Heart left ventricle (tissue), 16 donors: ENCODE measurements at regions not wholly inside any gene's neighbourhood (a gene's known extent, or its start where the extent isn't known, plus 50 kb on each side); places are given as distances from the start of the nearest gene placed in this dataset.

Source experiments
- ATAC-seq, 4 donors: fragments of 200-7000 bp; cut with Tn5 transposase; one replicate each; pipeline ENCODE4 v1.9.1; 2020 to 2022; ENCODE audit warnings: moderate library complexity in 4 of 4, mild to moderate bottlenecking in 3 of 4, moderate number of reproducible peaks in 1 of 4
- DNase-seq, 5 donors: peaks; one replicate each; pipeline ENCODE4 v3.0.0-alpha.2; 2020
- H3K27ac ChIP-seq, 12 donors: fragments of 200-600 bp; sonication (generic) in 4 of 12; one replicate each; pipeline versions ENCODE4 v1.5.0 to v1.8.0; 2016 to 2022; ENCODE audit warnings: mild to moderate bottlenecking in 2 of 12
- H3K27me3 ChIP-seq, 9 donors: fragments of 200-600 bp; sonication (generic) in 2 of 9; one replicate each; pipeline versions ENCODE4 v1.5.1 to v1.8.0; 2016 to 2022; ENCODE audit warnings: mild to moderate bottlenecking in 3 of 9
- H3K36me3 ChIP-seq, 9 donors: fragments of 200-600 bp; sonication (generic) in 2 of 9; one replicate each; pipeline versions ENCODE4 v1.5.0 to v1.8.0; 2018 to 2022; ENCODE audit warnings: mild to moderate bottlenecking in 2 of 9
- H3K4me1 ChIP-seq, 12 donors: fragments of 200-600 bp; sonication (generic) in 4 of 12; one replicate each; pipeline versions ENCODE4 v1.5.0 to v1.8.0; 2016 to 2022; ENCODE audit warnings: mild to moderate bottlenecking in 3 of 12
- H3K4me3 ChIP-seq, 12 donors: fragments of 200-600 bp; sonication (generic) in 4 of 12; one replicate each; pipeline versions ENCODE4 v1.5.0 to v1.8.0; 2017 to 2022; ENCODE audit warnings: mild to moderate bottlenecking in 9 of 12, moderate library complexity in 4 of 12
- H3K9me3 ChIP-seq, 12 donors: fragments of 200-600 bp; sonication (generic) in 4 of 12; one replicate each; pipeline versions ENCODE4 v1.5.0 to v1.8.0; 2016 to 2022; ENCODE audit warnings: mild to moderate bottlenecking in 1 of 12
- POLR2A ChIP-seq, 2 donors: fragments of 450-650 bp; IDR thresholded peaks; one replicate each; pipeline ENCODE4 v1.6.1; 2017; ENCODE audit warnings: antibody characterized with exemption in 2 of 2, mild to moderate bottlenecking in 2 of 2, moderate library complexity in 2 of 2
- WGBS, 4 donors: extraction: QIAGEN DNeasy Blood & Tissue Kit in 2 of 4; methylation state at CpG; one replicate each; pipeline versions ENCODE4 v1.1.5 to v1.1.7; 2013 to 2018; 5-methylcytosine and 5-hydroxymethylcytosine counted together
- intact Hi-C, 10 donors: fragments of 100-400 bp; cut with DNase I; formaldehyde crosslinking; loops; one replicate each; pipeline versions ENCODE4 v1.11.1 to v1.14.2; 2022
- TF ChIP-seq, protein P1 (sequence below), 12 donors: fragments of 200-600 bp; sonication (generic) in 4 of 12; IDR thresholded peaks; one replicate each; pipeline versions ENCODE4 v1.5.0 to v1.8.0; 2018 to 2022; ENCODE audit warnings: antibody characterized with exemption in 12 of 12, mild to moderate bottlenecking in 5 of 12
- donor health status: ischemic (EF 13 %, LVEDD 7.1; RV severe dilation, severe dysfunction).
- donor health status: healthy with polysubstance abuse.
- donor health status: DM: no; HTN: yes; CAD: no.
- donor health status: DM: no; HTN: no; CAD: no.
- donor health status: ischemic (EF 25% LVEDD 6.9; RV normal size, moderate dysfunction).
- donor health status: ischemic (EF 25% LVEDD 5.7; RV mildly dilated, moderate dysfunction).
- donor health status: healthy.
- donor health status: DM: yes; HTN: yes; CAD: no.
- donor health status: ischemic (EF 35%, LVEDD 5.7; RV mildly dilated, moderate dysfunction).
- donor health status: nonischemic (EF 11% LVEDD 7.7; RV severe dilation, severe dysfunction).
- donor health status: DM: yes; HTN: yes; CAD: no.
- donor health status: PGD.
- donor health status: ischemic (EF 29% LVEDD 5.4; RV normal size, mild dysfunction).
- donor health status: nonischemic (EF 23%, LVEDD 6.1; RV moderate dilation, normal function).

DNA sequence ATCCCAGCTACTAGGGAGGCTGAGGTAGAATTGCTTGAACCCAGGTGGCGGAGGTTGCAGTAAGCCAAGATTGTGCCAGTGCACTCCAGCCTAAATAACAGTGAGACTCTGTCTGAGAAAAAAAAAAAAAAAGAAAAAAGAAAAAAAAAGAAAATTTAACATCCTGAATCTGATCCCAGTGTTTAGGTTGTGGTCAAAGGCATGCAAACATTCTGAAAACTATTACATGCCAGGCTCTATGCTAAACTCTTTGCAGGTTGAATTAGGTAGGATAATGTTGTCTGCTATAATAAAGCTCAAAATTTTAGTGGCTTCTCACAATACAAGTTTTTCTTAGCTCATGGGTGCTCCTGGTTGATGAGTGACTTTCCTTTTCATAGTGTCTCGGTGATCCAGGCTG is 367.4 kb downstream of the PSAT1 start:
- peaks cover 0 to 8% (median 0%) of the 10 kb centered on the region in 9 donors for H3K27me3 ChIP-seq
- H3K36me3 ChIP-seq: no peaks in the 10 kb centered on the region
- intact Hi-C loops: no loop called here
- no peaks in the 10 kb centered on the region for H3K9me3 ChIP-seq
- WGBS, 4 donors: 80 to 88% (median 85%) methylated on average over 2 of the region's 2 CpGs
- H3K4me1 ChIP-seq: no peaks in the 10 kb centered on the region
- H3K27ac ChIP-seq: no peak overlapping the region
- H3K4me3 ChIP-seq: no peak overlapping the region
- TF ChIP-seq, protein P1, sequence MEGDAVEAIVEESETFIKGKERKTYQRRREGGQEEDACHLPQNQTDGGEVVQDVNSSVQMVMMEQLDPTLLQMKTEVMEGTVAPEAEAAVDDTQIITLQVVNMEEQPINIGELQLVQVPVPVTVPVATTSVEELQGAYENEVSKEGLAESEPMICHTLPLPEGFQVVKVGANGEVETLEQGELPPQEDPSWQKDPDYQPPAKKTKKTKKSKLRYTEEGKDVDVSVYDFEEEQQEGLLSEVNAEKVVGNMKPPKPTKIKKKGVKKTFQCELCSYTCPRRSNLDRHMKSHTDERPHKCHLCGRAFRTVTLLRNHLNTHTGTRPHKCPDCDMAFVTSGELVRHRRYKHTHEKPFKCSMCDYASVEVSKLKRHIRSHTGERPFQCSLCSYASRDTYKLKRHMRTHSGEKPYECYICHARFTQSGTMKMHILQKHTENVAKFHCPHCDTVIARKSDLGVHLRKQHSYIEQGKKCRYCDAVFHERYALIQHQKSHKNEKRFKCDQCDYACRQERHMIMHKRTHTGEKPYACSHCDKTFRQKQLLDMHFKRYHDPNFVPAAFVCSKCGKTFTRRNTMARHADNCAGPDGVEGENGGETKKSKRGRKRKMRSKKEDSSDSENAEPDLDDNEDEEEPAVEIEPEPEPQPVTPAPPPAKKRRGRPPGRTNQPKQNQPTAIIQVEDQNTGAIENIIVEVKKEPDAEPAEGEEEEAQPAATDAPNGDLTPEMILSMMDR (IDR thresholded peaks at IDR 0.05): no peak
- no peak for TF ChIP-seq POLR2A (IDR thresholded peaks at IDR 0.05)
- DNase-seq (no peak), ATAC-seq (no peak)

DNA sequence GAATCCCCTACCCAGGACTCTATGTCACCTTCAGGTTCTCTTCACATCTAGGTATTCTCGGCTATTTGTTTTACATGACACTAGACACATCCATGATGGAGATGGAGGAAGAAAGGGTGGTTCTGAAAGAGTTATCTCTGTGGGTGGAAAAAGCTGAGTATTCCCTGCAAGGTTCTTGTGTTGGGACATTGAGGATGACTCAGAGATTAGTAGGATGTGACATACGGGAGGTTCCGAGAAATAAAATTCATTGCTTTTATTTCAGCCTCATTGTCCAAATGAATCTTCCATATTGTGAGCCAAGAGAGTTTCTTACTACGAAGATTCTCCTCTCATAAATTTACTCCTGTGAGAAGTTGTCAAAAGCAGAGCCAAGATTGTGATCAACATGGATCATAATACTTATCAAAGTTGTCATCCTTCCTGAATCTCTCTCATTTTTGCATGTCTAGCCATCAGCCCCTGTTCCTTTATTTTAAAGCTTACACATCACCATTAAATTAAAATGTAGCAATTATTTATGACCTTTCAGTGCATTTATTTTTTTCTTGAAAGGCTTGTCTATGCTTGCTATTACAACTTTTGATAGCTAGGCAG is 370.0 kb downstream of the PSAT1 start:
- no peak for ATAC-seq
- DNase-seq: no peak
- Histone ChIP-seq H3K27ac (no peak overlapping the region), H3K9me3 (no peaks in the 10 kb centered on the region), H3K4me1 (no peaks in the 10 kb centered on the region), H3K27me3 (peaks cover 0 to 8% (median 0%) of the 10 kb centered on the region in 9 donors), H3K4me3 (no peak overlapping the region), H3K36me3 (no peaks in the 10 kb centered on the region)
- no peak for TF ChIP-seq POLR2A (IDR thresholded peaks at IDR 0.05)
- TF ChIP-seq, protein P1 (IDR thresholded peaks at IDR 0.05): no peak
- intact Hi-C loops: no loop called here
- 79 to 82% (median 80%) methylated on average over 4 of the region's 4 CpGs for WGBS, 4 donors

DNA sequence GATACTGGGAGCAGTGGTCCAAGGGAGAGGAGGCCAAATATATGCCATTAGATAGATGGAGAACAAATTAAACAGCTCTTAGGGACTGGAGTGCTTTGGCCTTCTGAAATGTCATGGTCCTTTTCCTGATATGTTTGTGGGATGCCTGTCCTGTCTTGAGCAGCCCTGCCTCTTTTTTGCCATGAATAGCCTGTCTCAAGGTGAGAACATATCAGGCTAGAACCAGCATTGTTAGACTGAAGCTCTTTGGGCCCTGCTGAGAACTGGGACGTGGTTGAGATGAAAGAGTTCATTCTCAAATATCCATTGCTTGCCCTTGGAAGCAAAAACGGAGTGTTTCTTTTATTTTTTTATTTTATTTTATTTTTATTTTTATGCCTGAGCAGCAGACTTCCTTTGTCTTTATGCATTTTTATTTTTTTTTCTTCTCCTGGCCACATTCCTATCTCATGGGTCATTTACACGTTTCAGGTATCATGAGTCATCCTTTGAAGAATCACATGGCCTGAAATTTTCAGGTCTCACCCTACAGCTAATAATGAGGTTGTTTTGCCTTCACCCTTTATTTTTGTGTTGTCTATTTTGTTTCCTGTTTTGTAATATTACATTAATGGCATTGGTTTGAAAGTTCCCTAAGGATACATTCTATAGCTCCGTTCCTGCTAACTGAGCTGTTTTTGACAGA is 371.4 kb downstream of the PSAT1 start:
- Histone ChIP-seq H3K36me3 (no peaks in the 10 kb centered on the region), H3K27ac (no peak overlapping the region), H3K27me3 (peaks cover 0 to 4% (median 0%) of the 10 kb centered on the region in 9 donors), H3K4me3 (no peak overlapping the region), H3K4me1 (no peaks in the 10 kb centered on the region), H3K9me3 (no peaks in the 10 kb centered on the region)
- 58 to 63% (median 60%) methylated on average over 4 of the region's 4 CpGs for WGBS, 4 donors
- TF ChIP-seq, protein P1 (IDR thresholded peaks at IDR 0.05): no peak
- intact Hi-C loops: no loop called here
- DNase-seq (no peak), ATAC-seq (no peak)

DNA sequence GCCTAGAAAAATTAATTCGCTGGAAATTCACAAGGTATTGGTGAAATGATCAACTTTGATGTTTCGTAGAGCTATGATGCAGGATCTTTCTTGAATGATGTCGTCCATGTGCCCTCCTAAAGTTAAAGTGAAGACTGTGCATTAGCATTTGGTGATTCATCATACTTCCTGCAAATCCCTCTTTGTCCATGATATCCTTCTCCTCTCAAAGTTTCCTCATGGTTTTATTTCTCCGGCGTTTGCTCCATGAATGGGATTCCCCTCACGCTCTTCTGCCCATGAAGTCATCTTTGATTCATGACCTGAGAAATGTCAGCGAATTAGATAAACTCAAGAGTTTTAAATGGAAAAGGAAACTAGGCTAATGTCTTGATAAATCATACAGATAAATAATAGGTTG is 372.7 kb downstream of the PSAT1 start:
- Histone ChIP-seq H3K9me3 (no peaks in the 10 kb centered on the region), H3K27ac (no peak overlapping the region), H3K4me3 (no peak overlapping the region), H3K36me3 (no peaks in the 10 kb centered on the region), H3K27me3 (no peaks in the 10 kb centered on the region), H3K4me1 (no peaks in the 10 kb centered on the region)
- DNase-seq (no peak), ATAC-seq (no peak)
- 79 to 84% (median 80%) methylated on average over 7 of the region's 7 CpGs for WGBS, 4 donors
- intact Hi-C loops: no loop called here
- TF ChIP-seq POLR2A (IDR thresholded peaks at IDR 0.05): no peak
- TF ChIP-seq, protein P1 (IDR thresholded peaks at IDR 0.05): no peak
